ENCODE measurements at regions not wholly inside any gene's neighbourhood (a gene's known extent, or its start where the extent isn't known, plus 50 kb on each side); places are given as distances from the start of the nearest gene placed in this dataset.

DNA sequence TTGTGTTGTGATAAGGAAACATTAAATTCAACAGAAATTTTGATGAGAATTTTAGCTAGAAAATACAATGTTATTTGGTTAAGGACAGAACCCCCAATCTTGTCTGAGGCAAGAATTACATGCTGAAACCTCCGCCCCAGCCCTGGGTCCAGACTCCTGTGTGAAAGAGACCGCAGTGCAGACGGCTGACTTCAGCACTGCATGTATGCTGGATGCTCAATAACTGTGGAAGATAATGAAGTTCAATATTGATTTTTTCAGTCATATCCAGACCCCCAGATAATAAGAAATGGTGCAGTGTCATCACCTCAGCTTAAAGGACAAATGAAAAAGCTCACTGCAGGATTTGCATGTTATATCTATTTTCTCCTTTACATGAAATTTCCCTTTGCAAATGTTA is 188.3 kb upstream of the CNTN4 start:
- no peaks in the 10 kb centered on the region for H3K4me1 ChIP-seq (replicated peaks)
- no peaks in the 10 kb centered on the region for H3K36me3 ChIP-seq
- H3K27ac ChIP-seq: no peak overlapping the region
- H3K9me3 ChIP-seq: no peaks in the 10 kb centered on the region
- no peak overlapping the region for H3K4me3 ChIP-seq
- 81% methylated on average over 3 of the region's 3 CpGs for WGBS
- H3K27me3 ChIP-seq (replicated peaks; ENCODE audit: insufficient read depth): no peaks in the 10 kb centered on the region
- intact Hi-C loops (cut with DNase I): no loop called here
- DNase-seq (ENCODE audit: low spot score): no peak
- TF ChIP-seq POLR2AphosphoS5 (IDR thresholded peaks at IDR 0.05) (no peak), POLR2A (IDR thresholded peaks at IDR 0.05) (no peak)
- TF ChIP-seq, protein P1, sequence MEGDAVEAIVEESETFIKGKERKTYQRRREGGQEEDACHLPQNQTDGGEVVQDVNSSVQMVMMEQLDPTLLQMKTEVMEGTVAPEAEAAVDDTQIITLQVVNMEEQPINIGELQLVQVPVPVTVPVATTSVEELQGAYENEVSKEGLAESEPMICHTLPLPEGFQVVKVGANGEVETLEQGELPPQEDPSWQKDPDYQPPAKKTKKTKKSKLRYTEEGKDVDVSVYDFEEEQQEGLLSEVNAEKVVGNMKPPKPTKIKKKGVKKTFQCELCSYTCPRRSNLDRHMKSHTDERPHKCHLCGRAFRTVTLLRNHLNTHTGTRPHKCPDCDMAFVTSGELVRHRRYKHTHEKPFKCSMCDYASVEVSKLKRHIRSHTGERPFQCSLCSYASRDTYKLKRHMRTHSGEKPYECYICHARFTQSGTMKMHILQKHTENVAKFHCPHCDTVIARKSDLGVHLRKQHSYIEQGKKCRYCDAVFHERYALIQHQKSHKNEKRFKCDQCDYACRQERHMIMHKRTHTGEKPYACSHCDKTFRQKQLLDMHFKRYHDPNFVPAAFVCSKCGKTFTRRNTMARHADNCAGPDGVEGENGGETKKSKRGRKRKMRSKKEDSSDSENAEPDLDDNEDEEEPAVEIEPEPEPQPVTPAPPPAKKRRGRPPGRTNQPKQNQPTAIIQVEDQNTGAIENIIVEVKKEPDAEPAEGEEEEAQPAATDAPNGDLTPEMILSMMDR (IDR thresholded peaks at IDR 0.05): no peak

DNA sequence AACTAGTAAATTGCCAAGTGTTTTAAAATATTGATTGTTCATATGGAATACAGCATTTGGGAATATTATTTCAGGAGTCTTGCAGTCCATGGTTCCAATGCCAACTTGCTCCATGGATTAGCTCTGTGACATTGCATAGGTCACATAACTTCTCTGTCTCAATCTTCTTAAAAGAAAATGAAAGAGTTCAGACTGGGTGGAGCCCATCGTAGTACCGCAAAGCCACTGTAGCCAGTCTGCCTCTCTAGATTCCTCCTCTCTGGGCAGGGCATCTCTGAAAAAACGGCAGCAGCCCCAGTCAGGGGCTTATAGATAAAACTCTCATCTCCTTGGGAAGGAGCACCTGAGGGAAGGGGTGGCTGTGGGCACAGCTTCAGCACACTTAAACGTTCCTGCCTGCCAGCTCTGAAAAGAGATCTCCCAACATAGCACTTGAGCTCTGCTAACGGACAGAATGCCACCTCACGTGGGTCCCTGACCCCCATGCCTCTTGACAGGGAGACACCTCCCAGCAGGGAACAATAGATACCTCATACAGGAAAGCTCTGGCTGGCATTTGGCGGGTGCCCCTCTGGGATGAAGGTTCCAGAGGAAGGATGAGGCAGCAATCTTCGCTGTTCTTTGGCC is 168.8 kb upstream of the CNTN4 start:
- intact Hi-C loops (cut with DNase I): no loop called here
- Histone ChIP-seq H3K36me3 (no peaks in the 10 kb centered on the region), H3K4me1 (replicated peaks) (no peaks in the 10 kb centered on the region), H3K27me3 (replicated peaks; ENCODE audit: insufficient read depth) (no peaks in the 10 kb centered on the region), H3K4me3 (no peak overlapping the region), H3K27ac (no peak overlapping the region), H3K9me3 (no peaks in the 10 kb centered on the region)
- TF ChIP-seq, protein P1 (IDR thresholded peaks at IDR 0.05): no peak
- no peak for TF ChIP-seq POLR2AphosphoS5 (IDR thresholded peaks at IDR 0.05)
- no peak for TF ChIP-seq POLR2A (IDR thresholded peaks at IDR 0.05)
- 86% methylated on average over 8 of the region's 8 CpGs for WGBS
- no peak for DNase-seq (ENCODE audit: low spot score)

DNA sequence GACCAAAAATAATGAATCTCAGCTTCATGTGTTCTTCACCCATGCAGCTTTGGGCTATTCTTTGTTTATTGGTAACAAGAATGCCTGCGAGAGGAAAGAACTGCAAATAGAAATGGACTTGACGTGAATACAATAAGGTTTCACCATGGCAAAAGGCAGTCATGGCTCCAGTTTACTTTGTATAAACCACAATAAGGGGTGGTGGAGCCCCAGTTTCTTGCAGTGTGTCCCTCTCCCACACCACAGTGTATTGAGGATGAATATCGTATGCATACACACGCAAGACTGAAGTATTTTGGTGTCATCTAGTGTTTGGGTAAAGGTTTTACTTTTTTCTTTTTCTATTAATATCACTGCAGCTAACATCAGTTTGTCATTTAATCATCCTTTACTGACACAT is 159.7 kb upstream of the CNTN4 start:
- H3K4me1 ChIP-seq (replicated peaks): no peaks in the 10 kb centered on the region
- no peak overlapping the region for H3K27ac ChIP-seq
- intact Hi-C loops (cut with DNase I): no loop called here
- H3K9me3 ChIP-seq: no peaks in the 10 kb centered on the region
- WGBS: 85% methylated on average over 4 of the region's 4 CpGs
- TF ChIP-seq POLR2AphosphoS5 (IDR thresholded peaks at IDR 0.05) (no peak), POLR2A (IDR thresholded peaks at IDR 0.05) (no peak)
- TF ChIP-seq, protein P1 (IDR thresholded peaks at IDR 0.05): no peak
- DNase-seq (ENCODE audit: low spot score): no peak
- no peak overlapping the region for H3K4me3 ChIP-seq
- no peaks in the 10 kb centered on the region for H3K36me3 ChIP-seq
- no peaks in the 10 kb centered on the region for H3K27me3 ChIP-seq (replicated peaks; ENCODE audit: insufficient read depth)

DNA sequence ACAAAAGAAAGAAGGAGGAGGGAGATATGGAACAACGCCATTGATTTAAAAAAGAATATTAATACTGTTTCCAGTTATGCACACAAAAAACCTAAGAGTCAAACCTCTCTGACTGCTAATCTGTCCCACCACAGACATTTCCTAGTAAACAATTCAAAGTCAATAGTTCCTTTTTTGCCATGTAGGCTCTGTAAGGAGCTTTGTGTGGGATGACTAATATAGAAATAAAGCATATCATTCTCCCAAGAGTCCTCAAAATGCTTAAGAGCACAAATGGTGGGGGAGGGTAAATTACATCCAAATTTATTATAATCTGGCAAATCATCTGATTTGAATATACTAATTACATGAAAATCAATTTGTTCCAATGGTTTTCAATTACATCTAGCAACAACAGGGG is 155.9 kb upstream of the CNTN4 start:
- DNase-seq (ENCODE audit: low spot score): no peak
- TF ChIP-seq POLR2AphosphoS5 (IDR thresholded peaks at IDR 0.05) (no peak), POLR2A (IDR thresholded peaks at IDR 0.05) (no peak)
- TF ChIP-seq, protein P1 (IDR thresholded peaks at IDR 0.05): no peak

GRCh38 chr3:1943395-1944118 is 155.1 kb upstream of the CNTN4 start:
- Histone ChIP-seq H3K36me3 (no peaks in the 10 kb centered on the region), H3K9me3 (no peaks in the 10 kb centered on the region), H3K27me3 (replicated peaks; ENCODE audit: insufficient read depth) (no peaks in the 10 kb centered on the region), H3K27ac (no peak overlapping the region), H3K4me3 (no peak overlapping the region), H3K4me1 (replicated peaks) (no peaks in the 10 kb centered on the region)
- DNase-seq (ENCODE audit: low spot score): no peak
- WGBS: 38% methylated on average over 6 of the region's 6 CpGs
- TF ChIP-seq POLR2AphosphoS5 (IDR thresholded peaks at IDR 0.05): no peak
- no peak for TF ChIP-seq POLR2A (IDR thresholded peaks at IDR 0.05)
- TF ChIP-seq, protein P1 (IDR thresholded peaks at IDR 0.05): no peak
- intact Hi-C loops (cut with DNase I): no loop called here

More for the DNA sequence above, 155.9 kb upstream of the CNTN4 start:
- Histone ChIP-seq H3K27ac (no peak overlapping the region), H3K9me3 (no peaks in the 10 kb centered on the region), H3K36me3 (no peaks in the 10 kb centered on the region), H3K4me3 (no peak overlapping the region), H3K27me3 (replicated peaks; ENCODE audit: insufficient read depth) (no peaks in the 10 kb centered on the region), H3K4me1 (replicated peaks) (no peaks in the 10 kb centered on the region)
- WGBS: 82% methylated on average over 1 of the region's 1 CpG
- intact Hi-C loops (cut with DNase I): no loop called here
